Central memory CD4-positive, alpha-beta T cell (primary cell): ENCODE measurements at regions not wholly inside any gene's neighbourhood (a gene's known extent, or its start where the extent isn't known, plus 50 kb on each side); places are given as distances from the start of the nearest gene placed in this dataset.

Source experiments
- DNase-seq: peaks from one replicate; pipeline ENCODE4 v3.0.0; 2022

DNA sequence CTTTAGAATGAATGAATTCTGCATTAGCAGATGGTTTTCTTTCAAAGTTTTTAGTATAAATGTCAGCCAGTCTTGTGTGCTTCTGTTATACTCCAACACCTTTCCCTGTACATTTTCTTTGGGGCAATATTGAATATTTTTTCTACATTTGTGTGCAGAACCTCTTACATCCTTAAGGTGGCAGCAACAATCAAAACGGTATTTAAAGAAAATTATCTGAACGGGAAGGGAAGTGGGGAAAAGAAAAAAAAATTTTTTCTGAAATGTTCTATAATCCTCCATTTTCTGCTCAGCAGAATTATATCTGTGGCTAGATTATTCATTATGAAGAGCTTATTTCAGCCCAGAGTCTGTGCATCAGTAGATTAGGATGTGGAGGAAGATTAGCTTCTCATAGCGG is 347.3 kb upstream of the RAG2 start:
- no peak for DNase-seq

- no peak for DNase-seq
Observed at GRCh38 chr11:36933481-36933880, 335.4 kb upstream of the RAG2 start.

GRCh38 chr11:36931139-36931538 is 333.1 kb upstream of the RAG2 start:
- DNase-seq, result no peak

DNA sequence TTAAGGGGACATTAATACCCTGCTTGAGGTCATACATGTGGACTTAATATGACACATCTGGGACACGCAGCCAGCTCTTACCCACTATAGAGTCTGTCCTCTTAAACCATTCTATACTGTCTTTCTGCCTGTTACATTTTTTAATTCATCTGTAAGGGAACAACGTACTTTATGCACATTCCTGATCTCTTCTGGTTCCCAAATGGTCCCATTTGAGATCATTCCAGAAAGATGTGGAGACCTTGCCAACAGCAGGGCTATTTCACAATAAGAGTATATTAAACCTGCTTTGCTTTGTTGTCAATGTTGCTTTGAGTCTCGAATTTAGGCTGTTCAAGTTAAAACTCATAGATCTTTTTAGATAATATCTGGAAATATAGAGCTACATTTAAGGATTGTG is 332.2 kb upstream of the RAG2 start:
- DNase-seq, result no peak

DNA sequence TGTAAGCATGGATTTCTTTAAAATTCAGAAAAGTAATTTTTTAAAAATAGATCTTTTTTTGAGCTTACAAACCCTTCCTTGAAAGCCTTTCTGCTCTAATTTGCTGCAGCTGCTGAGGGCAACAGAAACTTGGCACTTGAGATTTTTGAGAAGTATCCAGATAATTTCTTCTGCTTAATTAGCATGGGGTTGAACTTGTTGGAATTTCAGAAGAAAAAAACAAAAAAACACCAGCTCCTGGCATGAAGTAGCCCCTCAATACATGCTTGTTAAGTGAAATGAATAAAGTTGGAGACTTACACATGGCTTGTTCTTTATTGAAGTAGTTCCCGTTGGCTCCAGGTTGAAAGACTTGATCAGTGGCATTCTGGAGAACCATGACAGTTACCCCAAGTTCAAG is 331.4 kb upstream of the RAG2 start:
- DNase-seq, result no peak

- no peak for DNase-seq
Observed at GRCh38 chr11:36928621-36929020, 330.6 kb upstream of the RAG2 start.

- DNase-seq, result no peak
Observed at GRCh38 chr11:36899800-36900199, 301.8 kb upstream of the RAG2 start.

DNA sequence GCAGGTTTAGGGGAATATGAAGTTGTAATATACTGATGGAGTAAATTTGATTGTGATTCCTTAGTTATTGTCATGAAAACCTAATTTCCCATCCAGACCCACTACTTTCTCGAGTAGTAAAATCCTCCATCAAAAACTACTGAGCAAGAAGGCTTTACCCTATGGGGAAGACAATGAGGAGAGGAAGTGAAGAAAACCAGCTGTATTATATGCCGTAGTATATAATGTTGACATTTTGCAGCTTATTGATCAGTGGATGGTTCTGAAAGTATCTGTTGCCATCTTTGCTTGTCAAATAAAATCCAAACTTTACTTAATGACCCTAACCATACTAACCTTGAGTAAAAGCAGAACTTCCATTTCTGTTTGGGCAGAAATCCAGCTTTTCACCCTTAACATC is 292.8 kb upstream of the RAG2 start:
- DNase-seq, result no peak

- no peak for DNase-seq
Observed at GRCh38 chr11:36890121-36890679, 292.2 kb upstream of the RAG2 start.

GRCh38 chr11:36885154-36885553 is 287.1 kb upstream of the RAG2 start:
- no peak for DNase-seq

DNA sequence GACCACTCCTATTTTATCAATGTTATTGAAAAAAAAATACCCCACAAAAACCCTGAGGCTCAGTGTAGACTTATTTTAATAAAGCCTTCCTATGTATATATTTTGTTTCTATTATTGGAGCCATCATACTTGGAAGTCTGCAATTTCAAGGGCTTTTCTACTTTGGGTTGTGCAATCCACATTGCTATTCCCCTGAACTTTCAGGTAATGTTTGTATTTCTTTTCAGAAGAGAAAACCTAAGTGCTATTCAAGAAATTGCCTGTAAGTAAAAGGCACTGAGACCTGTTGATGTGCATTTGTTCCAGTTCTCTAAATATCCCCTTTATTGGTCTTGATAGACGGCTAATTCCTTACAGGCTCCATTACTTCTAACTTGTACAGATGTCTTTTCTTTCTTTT is 280.7 kb upstream of the RAG2 start:
- no peak for DNase-seq

DNA sequence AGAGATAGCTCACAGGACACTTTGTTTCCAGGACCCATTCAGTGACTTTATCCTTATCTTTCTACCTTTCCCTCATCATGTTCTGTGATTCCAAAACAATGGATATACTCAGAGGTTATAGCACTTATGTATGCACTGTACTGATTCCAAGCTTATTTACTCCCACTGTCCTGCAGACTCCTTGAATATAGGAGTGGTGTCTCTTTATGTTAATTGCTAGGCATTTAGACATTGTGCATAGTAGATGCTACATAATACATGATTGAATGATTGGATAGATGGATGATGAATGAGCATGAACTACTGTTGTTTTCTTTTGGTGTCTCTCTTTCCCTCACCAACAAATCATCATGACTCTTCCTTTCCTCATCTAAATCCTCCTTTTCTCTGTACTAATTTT is 279.1 kb upstream of the RAG2 start:
- no peak for DNase-seq

GRCh38 chr11:36876266-36876665 is 278.2 kb upstream of the RAG2 start:
- no peak for DNase-seq

DNA sequence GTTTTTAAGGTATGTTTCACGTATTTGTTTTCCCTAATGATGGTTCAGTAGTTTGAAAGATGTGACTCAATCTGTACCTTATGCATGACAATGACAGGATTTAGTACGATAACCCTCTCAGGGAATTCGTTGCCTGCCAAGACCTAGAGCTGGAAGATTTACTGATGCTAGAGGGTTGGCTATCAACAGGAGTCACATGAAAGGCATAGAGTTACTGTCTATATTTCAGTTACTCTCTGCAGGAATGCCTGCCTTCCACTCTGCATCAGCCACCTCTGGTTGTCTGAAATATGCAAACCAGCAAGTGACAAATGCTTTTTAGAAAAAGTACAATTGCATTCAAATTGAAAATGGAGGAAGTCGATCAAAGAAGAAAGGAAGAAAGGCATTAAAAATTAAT is 276.3 kb upstream of the RAG2 start:
- DNase-seq, result no peak

GRCh38 chr11:36870361-36870760 is 272.3 kb upstream of the RAG2 start:
- no peak for DNase-seq

- no peak for DNase-seq
Observed at GRCh38 chr11:36868380-36868779, 270.3 kb upstream of the RAG2 start.

- DNase-seq, result no peak
Observed at GRCh38 chr11:36865846-36866245, 267.8 kb upstream of the RAG2 start.

DNA sequence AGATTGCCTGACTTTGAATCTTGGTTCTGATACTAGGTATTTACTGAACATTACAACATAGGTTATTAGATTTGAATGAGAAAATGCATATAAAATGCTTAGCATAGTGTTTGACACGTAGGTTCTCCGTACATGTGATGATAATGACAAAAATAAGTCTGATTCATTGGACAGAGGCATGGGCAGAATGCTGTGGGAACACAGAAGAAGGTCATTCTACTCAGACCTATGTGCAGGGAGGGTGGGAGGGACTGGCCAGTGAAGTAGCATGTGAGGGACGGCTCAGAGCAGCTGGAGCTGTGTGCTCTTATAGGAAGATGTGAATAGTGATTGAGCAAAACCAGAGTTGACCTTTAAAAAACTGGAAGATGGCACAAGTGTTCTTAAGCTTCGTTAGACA is 256.8 kb upstream of the RAG2 start:
- no peak for DNase-seq

DNA sequence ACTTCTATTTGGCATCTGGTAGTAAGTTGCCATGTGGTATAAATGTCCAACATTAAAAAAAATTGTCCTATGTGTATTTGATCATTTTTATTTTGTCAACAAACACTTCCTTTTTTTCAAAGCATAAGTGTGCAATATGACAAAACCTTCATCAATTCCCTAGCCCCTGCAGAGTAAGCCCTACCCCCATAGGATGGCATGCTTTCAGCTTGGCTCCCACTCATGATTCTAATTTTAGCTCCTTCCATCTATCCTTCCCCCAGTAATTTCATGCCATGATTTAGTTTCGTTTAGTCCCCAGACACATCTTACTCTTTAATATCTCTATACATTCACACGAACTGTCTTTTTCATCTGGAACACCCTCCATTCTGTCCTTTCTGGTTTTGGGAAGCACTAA is 250.6 kb upstream of the RAG2 start:
- DNase-seq, result no peak

DNA sequence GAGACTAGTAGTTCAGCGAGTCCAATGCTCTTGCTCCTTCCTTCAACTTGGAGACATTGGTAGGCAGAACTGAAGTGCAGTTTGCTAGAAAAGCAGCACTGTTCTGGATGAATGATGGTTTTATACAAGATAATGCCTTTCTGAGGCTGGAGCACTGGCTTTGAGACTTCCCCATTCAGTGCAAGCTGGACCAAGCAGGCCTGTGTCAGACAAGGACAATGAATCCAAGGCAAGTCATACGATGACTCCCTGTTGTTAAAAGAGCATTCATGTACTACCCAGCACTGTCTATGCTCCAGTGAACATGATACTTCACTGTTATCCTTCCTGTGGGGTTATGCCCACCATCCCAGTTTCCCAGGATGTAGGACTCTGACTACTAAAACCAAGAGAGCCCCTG is 242.3 kb upstream of the RAG2 start:
- no peak for DNase-seq

- no peak for DNase-seq
Observed at GRCh38 chr11:36837831-36838437, 239.9 kb upstream of the RAG2 start.

GRCh38 chr11:36825251-36825650 is 227.2 kb upstream of the RAG2 start:
- DNase-seq, result no peak

- no peak for DNase-seq
Observed at GRCh38 chr11:36824349-36824748, 226.3 kb upstream of the RAG2 start.

DNA sequence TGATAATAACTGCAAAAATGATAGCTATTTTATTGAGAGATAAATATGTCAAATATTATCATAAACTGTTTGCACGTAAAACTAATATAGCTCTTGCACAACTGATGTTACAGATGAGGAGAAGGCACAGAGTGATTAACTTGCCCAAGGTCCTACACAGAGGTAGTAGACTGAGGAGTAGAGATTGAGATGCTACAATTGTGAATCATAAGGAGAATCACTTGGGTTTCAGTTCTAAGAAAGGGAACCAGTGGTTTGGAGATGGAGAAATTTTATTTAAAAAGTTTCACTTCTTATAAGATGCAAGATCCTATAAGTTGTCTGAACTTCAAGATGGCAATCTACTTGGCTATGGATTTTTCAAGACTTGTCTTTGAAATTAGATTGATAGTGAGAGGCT is 224.8 kb upstream of the RAG2 start:
- no peak for DNase-seq

- no peak for DNase-seq
Observed at GRCh38 chr11:36818410-36818809, 220.4 kb upstream of the RAG2 start.
